ENCODE measurements at regions not wholly inside any gene's neighbourhood (a gene's known extent, or its start where the extent isn't known, plus 50 kb on each side); places are given as distances from the start of the nearest gene placed in this dataset.

DNA sequence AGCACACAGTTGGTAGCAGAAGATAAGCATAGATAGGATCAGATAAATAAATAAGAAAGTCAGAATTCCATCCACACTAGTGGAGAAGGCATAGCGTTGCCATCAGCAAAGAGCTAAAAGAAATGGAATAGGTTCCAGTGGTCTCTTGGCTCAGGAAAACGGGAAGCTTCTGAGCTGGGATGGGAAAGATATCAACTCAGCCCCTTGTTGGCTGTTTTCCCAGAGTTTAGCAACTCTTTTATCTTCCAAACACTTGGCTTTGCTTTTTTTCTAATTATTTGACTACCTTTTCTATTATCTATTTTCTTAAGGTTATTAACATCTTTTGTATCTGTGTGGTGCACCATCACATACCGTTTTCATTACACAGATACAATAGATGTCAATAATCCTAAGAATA is 445.7 kb upstream of the TRPC7 start:
- no peak for DNase-seq

DNA sequence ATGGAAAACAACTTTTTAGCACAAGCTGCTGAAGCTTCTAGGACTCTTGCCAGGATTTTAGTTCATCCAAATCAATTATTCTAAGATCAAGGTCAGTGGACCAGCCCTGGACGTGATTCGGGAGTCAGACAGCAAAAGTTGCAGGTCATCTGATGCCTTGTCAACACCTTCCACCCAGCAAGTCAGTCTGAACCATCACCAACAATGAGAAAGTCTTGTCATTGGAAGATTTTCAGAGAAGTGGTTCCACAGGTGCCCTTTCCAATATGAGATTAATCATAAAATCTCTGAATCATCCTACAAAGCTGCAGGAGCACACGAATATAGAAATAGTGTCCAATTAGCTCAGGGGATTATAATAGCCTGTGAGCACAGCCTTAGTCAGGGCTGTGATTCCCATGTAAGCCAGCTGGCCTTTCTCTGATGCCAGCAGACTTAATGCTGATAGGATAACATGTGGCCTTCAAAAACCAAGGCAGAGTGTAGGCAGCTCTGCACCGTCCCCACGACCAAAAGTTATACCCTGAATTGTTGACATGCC is 445.0 kb upstream of the TRPC7 start:
- no peak for DNase-seq

DNA sequence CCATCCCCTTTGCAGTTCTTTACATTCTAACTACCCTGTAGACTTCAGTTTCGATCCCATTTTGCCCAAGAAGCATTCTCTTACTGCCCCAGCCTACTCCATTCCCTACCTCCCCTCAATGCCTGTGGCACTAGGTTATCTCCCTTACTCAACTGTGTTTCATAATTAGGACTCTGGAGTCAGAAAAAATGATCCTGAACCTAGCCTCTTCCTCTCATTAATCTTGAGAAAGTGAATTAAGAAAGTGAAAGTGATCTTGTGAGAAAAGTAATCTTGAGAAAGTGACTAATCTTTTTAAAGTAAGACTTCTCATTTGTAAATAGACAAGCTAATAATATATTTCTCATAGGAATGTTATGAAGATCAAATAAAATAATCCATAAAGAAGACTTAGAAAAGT is 444.0 kb upstream of the TRPC7 start:
- DNase-seq = no peak

- DNase-seq = no peak
These were observed 443.4 kb upstream of the TRPC7 start for GRCh38 chr5:136808756-136809155.

DNA sequence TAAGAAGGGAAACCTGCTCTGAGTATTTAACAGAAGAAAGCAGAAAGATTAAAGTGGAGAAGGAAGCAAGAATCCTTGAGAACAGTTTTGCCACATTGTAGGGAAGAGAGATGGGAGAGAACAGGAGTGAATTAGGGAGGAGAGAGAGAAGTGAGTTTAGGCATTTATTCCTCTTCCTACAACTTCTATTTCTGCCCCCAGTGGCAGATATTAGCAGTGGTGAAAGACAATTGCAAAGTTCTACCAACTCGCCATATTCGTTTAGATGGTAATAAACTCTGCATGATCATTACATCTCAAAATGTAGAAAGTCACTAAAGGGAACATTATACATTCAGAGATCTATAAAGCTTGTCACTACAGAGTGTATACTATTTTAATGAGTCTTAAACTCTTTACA is 440.1 kb upstream of the TRPC7 start:
- DNase-seq = no peak

GRCh38 chr5:136802383-136802782 is 437.0 kb upstream of the TRPC7 start:
- peak; percentile 10 for DNase-seq

DNA sequence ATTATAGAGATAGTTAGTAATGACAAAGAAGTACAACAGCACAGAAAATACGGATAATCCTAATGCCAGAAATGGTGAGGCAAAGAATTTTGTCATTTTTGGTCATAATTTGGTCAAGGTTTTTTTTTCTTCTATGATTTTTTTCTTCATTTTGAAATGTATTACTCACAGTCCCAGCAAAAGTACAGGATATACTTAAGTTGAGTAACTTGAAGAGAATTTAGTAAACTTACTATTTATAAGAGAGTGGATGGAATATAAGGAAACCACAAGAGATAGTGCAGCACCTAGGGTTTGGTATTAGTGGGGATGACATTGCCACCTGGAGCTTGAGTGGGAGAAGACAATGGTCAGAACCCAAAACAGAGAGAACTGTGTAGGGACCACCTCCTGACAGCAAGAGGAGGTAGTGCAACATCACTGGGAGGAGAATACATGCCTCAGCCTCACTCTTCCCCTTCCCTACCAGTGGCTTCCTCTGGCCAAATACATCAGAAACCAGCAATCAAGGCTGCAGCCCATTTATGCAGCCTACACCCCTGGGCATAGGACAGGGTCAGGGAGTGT is 434.5 kb upstream of the TRPC7 start:
- DNase-seq = no peak

DNA sequence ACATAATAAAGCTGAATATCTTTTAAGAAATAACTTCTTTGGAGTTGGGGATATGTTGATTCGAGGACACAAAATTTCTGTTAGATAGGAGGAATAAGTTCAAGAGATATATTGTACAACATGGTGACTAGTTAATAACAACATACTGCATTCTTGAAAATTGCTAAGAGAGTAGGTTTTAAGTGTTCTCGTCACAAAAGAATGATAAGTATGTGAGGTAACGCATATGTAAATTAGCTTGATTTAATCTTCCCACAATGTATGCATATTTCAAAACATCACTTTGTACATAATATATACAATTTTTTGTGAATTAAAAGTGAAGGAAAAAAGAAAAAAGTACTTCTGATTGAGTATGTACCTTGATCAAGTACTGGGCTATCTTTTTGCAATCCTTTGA is 428.0 kb upstream of the TRPC7 start:
- no peak for DNase-seq

DNA sequence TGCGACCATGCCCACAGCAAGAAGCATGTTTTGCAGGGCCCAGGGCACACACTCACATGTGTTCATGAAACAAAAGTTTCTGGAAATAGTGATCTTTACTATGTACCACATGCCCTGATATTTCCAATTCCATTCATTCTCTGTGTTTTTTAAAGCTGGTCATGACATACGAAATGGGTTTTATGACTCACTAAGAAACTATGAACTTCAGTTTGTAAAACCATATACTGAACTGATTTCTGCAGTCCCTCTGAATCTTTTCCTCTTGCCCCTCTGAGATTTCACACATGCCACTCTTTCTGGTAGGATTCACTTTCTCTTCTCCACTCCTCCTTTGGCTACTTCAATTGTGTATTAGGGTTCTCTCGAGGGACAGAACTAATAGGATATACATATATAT is 416.1 kb upstream of the TRPC7 start:
- no peak for DNase-seq

DNA sequence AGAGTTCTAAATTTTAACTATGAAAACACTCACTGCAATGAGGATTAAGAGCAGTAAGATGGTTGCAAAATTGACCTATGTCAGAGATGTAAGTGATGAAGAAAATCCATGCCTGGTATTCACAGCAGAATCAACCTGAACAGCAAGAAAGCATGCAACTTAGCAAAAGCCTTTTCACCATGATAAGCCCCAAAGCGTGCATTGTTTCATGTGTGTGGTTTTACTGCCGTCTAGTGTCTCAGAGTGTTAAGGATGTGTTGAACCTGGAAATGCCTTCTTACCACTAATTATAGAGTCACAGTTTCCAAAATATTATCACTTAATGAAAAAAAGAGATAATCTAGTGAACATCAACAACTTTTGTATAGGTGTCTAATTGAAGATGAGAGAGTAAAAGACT is 415.2 kb upstream of the TRPC7 start:
- DNase-seq = no peak

GRCh38 chr5:136776022-136776927 is 410.9 kb upstream of the TRPC7 start:
- DNase-seq = no peak

DNA sequence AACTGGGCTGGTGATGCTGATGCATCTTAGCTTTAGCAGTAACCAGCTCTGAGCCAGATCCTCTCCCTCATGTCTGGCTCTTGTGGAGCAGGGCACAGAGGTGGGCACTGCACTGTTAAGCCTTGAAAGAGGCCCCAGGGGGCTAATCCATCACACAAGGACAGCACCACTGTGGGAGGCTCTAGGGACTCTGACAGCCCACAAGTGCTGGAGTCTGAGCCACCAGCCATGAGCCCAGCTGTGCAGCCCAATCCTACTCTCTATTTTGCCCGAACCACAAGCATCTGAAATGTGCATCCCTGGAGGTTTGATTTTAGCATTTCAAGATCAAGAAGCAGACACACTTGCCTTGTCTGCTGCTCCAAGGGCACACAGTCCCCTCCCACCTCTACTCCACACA is 407.1 kb upstream of the TRPC7 start:
- no peak for DNase-seq

GRCh38 chr5:136769900-136770684 is 404.7 kb upstream of the TRPC7 start:
- DNase-seq = peak; percentile 66

DNA sequence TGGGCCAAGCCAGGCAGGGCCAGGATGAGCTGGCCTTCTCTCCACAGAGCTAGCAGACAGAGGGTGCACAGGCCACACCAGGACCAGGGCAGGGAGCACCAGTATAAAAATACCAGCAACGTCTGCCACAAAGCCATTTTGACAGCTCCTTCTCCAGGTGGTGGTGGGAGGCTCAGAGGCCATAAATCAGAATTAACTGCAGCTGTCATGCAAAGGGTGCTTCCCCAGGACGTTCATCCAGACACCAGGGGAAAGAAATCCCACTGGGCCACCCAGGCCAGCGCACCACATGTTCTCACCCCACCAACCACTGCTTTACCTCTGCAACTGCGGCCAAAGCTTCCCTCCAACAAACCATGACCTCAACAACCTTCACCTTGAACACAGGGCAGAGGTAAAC is 403.7 kb upstream of the TRPC7 start:
- DNase-seq = peak; percentile 10

DNA sequence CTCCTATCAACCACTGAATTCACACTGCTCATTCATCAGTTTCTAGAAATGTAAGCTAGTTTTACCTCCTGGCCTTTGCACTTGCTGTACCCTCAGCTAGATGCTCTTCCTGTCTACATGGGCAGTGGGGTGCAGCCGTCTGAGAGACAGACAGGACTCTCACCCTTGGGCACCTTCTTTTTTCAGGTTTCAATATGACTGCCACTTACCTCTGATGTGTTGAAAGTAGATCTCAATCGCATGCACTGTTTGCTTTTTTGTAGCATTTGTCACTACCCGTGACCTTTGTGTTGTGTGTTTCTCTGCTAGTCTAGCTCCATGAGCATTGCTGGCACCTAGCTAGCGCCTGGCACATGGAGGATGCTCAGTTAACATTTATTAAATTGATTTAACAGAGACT is 403.1 kb upstream of the TRPC7 start:
- DNase-seq = no peak

GRCh38 chr5:136766456-136766855 is 401.1 kb upstream of the TRPC7 start:
- no peak for DNase-seq

DNA sequence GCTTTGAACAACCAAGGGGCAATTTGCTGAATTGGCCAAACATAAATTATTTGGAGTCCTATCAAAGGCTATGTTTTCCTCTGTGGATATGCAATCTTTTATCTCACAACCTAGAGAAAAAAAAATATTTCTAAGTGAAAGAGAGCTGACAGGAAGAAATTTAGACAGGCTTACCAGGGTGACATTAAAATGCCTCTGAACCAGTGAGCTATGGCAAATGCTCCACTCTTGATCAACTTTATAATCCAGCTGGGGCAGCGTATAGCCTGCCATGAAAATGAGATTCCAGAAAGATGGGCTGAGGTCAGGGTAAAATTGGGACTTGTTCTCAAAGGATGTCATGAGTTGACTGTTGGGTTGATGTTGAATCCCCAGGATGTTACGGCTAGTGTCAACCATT is 399.3 kb upstream of the TRPC7 start:
- DNase-seq = peak; percentile 27

DNA sequence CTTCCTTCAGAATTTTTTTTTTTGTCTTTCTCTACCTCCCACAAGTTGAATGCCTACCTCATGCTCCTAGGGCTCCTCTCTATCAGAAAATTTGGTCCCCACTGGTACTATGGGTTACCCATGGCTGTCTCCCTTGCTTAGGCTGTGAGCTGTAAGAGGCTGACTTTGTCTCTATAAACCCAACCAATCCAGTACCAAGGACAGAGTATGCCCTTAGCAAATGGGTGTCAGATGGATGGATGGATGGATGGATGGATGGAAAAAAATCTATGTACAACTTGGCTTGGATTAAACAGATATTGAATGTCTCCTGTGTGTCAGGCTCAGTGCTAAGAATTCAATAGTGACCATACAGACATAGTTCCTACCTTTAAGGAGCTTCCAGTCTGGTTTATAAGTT is 398.2 kb upstream of the TRPC7 start:
- no peak for DNase-seq

DNA sequence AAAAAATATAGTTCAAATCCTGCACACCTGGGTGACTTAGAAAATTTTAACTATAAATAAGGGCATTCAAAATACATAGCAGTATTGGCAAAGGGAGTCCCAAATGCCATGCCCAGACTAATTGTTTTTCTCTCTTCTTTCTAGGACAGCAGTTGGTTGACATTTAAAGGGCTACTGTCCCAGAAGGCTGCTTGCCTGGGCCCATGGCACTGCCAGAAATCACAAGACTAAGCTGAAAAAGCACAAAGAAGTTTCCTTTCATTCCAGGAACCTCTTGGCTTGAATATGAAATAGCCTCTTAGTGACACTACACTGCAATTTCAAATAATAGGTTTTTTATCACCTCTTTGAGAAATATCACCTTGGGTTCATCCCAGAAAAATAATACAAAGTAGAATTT is 388.9 kb upstream of the TRPC7 start:
- no peak for DNase-seq

GRCh38 chr5:136750224-136750862 is 385.0 kb upstream of the TRPC7 start:
- DNase-seq = no peak

DNA sequence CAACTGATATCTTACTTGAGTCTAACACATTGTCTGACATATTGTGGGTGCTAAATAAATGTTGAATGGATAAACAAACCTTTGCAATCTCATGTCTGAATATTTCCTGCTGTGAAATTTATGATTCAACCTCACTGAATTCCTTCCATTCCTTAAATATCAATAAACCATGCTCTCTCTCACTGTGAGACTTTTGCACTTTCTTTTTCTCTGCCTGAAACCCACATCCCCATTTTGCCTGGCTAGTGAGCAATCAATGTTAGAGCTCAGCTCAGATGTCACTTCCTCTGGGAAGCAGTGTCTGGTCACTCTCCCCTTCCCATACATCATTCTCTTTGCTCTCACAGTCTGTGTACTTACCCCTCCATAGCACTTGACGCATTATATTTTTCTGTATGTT is 383.7 kb upstream of the TRPC7 start:
- DNase-seq = no peak

GRCh38 chr5:136743052-136743451 is 377.7 kb upstream of the TRPC7 start:
- no peak for DNase-seq
